Thymus (tissue), 11 donors: ENCODE measurements at regions not wholly inside any gene's neighbourhood (a gene's known extent, or its start where the extent isn't known, plus 50 kb on each side); places are given as distances from the start of the nearest gene placed in this dataset.

Source experiments
- DNase-seq, 9 donors: peaks; one replicate each; pipeline ENCODE4 v3.0.0-alpha.2; 2013; ENCODE audit warnings: low spot score in 9 of 9, low read depth in 6 of 9, missing footprints in 1 of 9
- H3K27ac ChIP-seq, 2 donors: one replicate each; pipeline ENCODE4 v1.5.1; 2013; ENCODE audit warnings: control low read depth in 1 of 2, low read depth in 1 of 2, low read length in 1 of 2, mild to moderate bottlenecking in 1 of 2, moderate library complexity in 1 of 2
- H3K27me3 ChIP-seq, 2 donors: one replicate each; pipeline ENCODE4 v1.5.1; 2013; ENCODE audit warnings: low read length in 1 of 2; ENCODE audit not compliant: control insufficient read depth in 2 of 2, insufficient read depth in 1 of 2
- H3K36me3 ChIP-seq, 2 donors: one replicate each; pipeline ENCODE4 v1.5.1; 2013; ENCODE audit warnings: low read length in 1 of 2, mild to moderate bottlenecking in 1 of 2, moderate library complexity in 1 of 2; ENCODE audit not compliant: control insufficient read depth in 2 of 2, insufficient read depth in 2 of 2
- H3K4me1 ChIP-seq, 2 donors: one replicate each; pipeline ENCODE4 v1.5.1; 2013; ENCODE audit warnings: low read length in 2 of 2; ENCODE audit not compliant: control insufficient read depth in 2 of 2, insufficient read depth in 2 of 2
- H3K4me3 ChIP-seq, 2 donors: one replicate each; pipeline ENCODE4 v1.5.1; 2013; ENCODE audit warnings: low read length in 2 of 2, control low read depth in 1 of 2, mild to moderate bottlenecking in 1 of 2
- H3K9me3 ChIP-seq, 2 donors: one replicate each; pipeline ENCODE4 v1.5.1; 2013; ENCODE audit warnings: low read length in 1 of 2, mild to moderate bottlenecking in 1 of 2; ENCODE audit not compliant: control insufficient read depth in 2 of 2, insufficient read depth in 1 of 2
- WGBS: extraction: QIAGEN DNeasy Blood & Tissue Kit; methylation state at CpG from one replicate; pipeline ENCODE4 v1.1.7; 2013; 5-methylcytosine and 5-hydroxymethylcytosine counted together
- donor health status: healthy.

GRCh38 chr6:76677017-76677416 lies 604.6 kb upstream of the IMPG1 start:
- Histone ChIP-seq H3K27ac (no peak overlapping the region), H3K4me3 (no peak overlapping the region), H3K9me3 (no peaks in the 10 kb centered on the region), H3K27me3 (no peaks in the 10 kb centered on the region), H3K4me1 (no peaks in the 10 kb centered on the region), H3K36me3 (no peaks in the 10 kb centered on the region)
- WGBS = 73% methylated on average over 2 of the region's 2 CpGs
- DNase-seq = no peak

GRCh38 chr6:76671751-76672150 lies 599.3 kb upstream of the IMPG1 start:
- DNase-seq = no peak
- no peaks in the 10 kb centered on the region for H3K27me3 ChIP-seq
- no peaks in the 10 kb centered on the region for H3K4me1 ChIP-seq
- no peaks in the 10 kb centered on the region for H3K36me3 ChIP-seq
- no peak overlapping the region for H3K4me3 ChIP-seq
- WGBS = 80% methylated on average over 4 of the region's 4 CpGs
- H3K9me3 ChIP-seq = no peaks in the 10 kb centered on the region
- H3K27ac ChIP-seq = no peak overlapping the region

GRCh38 chr6:76644231-76644630 lies 571.8 kb upstream of the IMPG1 start:
- WGBS = 93% methylated on average over 1 of the region's 1 CpG
- H3K9me3 ChIP-seq = no peaks in the 10 kb centered on the region

GRCh38 chr6:76639941-76640340 lies 567.5 kb upstream of the IMPG1 start:
- no peaks in the 10 kb centered on the region for H3K4me1 ChIP-seq
- H3K27ac ChIP-seq = no peak overlapping the region
- H3K36me3 ChIP-seq = no peaks in the 10 kb centered on the region
- DNase-seq = no peak
- no peak overlapping the region for H3K4me3 ChIP-seq
- H3K9me3 ChIP-seq = no peaks in the 10 kb centered on the region
- no peaks in the 10 kb centered on the region for H3K27me3 ChIP-seq
- 85% methylated on average over 1 of the region's 1 CpG for WGBS

More at GRCh38 chr6:76644231-76644630, 571.8 kb upstream of the IMPG1 start:
- DNase-seq = no peak
- H3K4me1 ChIP-seq = no peaks in the 10 kb centered on the region
- no peaks in the 10 kb centered on the region for H3K36me3 ChIP-seq
- H3K27ac ChIP-seq = no peak overlapping the region
- no peak overlapping the region for H3K4me3 ChIP-seq
- H3K27me3 ChIP-seq = no peaks in the 10 kb centered on the region

DNA sequence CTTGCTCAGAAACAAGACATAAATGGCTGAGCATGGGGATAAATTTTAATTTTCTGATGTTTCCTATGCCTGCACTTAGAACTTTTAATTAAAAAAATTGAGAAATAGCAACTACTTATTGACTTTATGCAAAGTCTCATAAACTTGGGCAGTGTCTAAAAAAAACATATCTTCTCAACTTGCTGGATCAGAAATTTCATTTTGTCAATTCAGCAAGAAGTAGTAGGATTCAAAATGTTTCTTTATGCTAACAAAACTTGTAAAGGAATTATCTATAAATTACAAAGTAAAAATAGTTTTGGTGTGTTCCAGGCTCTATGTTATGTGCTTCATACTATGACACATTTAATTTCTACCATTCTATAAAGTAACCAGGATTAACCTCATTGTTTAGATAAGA lies 562.2 kb upstream of the IMPG1 start:
- H3K27me3 ChIP-seq = no peaks in the 10 kb centered on the region
- no peaks in the 10 kb centered on the region for H3K4me1 ChIP-seq
- no peaks in the 10 kb centered on the region for H3K36me3 ChIP-seq
- no peak for DNase-seq
- H3K4me3 ChIP-seq = no peak overlapping the region
- no peak overlapping the region for H3K27ac ChIP-seq
- H3K9me3 ChIP-seq = peaks cover 1 to 6% of the 10 kb centered on the region in 2 donors

DNA sequence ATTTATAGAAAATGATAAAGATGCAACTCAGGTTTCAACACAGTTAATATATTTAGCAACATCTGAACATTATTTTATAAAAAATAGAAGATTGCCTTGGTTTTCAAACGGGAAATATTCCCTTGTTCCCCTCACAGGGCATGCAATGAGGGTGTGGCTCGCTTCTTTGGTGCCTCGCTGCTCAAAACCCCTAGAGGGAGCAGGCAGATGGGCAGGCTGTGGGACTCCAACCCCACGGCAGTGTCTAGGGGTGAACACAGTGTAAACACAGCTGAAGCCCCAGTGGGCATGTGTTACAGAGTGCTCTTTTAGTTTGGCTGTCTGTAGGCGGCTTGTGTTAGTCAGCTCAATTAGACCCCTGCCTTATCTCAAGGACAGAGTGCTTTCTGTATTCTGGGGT lies 560.8 kb upstream of the IMPG1 start:
- Histone ChIP-seq H3K27me3 (no peaks in the 10 kb centered on the region), H3K27ac (no peak overlapping the region), H3K36me3 (no peaks in the 10 kb centered on the region), H3K4me3 (no peak overlapping the region), H3K9me3 (peaks cover 1 to 17% of the 10 kb centered on the region in 2 donors), H3K4me1 (no peaks in the 10 kb centered on the region)
- 77% methylated on average over 5 of the region's 5 CpGs for WGBS
- no peak for DNase-seq

DNA sequence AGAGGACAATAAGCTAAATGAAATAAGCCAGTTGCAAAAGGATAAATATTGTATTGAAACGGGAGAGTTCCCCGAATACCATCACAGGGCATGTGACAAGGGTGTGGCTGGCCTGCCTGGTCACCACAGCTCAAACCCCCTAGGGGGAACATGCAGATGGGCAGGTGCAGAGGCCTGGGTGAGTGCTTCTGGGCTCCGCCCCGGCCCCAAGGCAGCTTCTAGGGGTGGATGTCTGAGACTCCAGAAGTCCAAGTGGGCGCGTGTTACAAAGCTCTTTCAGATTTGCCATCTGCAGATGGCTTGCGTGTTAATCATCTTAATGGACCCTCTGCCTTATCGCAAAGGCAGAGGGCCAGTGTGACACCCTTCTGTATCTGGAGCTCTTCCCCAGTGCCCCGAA lies 559.2 kb upstream of the IMPG1 start:
- 93% methylated on average over 9 of the region's 9 CpGs for WGBS
- no peak for DNase-seq
- Histone ChIP-seq H3K9me3 (peaks cover 1 to 17% of the 10 kb centered on the region in 2 donors), H3K4me1 (no peaks in the 10 kb centered on the region), H3K36me3 (no peaks in the 10 kb centered on the region), H3K4me3 (no peak overlapping the region), H3K27me3 (no peaks in the 10 kb centered on the region), H3K27ac (no peak overlapping the region)

DNA sequence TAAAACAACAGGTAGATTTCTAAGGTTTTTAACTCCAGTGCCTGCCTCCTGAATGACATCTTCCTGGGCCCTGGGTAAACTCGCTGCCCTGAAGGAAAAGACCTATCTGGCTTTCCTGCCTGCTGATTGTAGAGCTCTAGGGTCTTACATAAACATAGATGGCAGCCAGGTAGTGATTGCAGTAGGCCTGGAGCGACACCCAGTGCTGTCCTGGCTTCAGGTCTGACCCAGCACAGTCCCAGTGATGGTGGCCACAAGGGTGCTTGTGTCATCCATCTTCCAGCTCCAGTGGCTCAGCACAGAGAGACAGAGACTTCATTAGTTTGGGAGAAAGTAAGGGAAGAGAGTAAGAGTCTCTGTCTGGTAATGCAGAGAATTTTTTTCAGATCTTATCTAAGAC lies 542.9 kb upstream of the IMPG1 start:
- no peaks in the 10 kb centered on the region for H3K36me3 ChIP-seq
- WGBS = 67% methylated on average over 2 of the region's 2 CpGs
- H3K27me3 ChIP-seq = no peaks in the 10 kb centered on the region
- H3K4me3 ChIP-seq = no peak overlapping the region
- H3K27ac ChIP-seq = no peak overlapping the region
- no peaks in the 10 kb centered on the region for H3K9me3 ChIP-seq
- no peaks in the 10 kb centered on the region for H3K4me1 ChIP-seq
- no peak for DNase-seq

GRCh38 chr6:76612954-76613353 lies 540.5 kb upstream of the IMPG1 start:
- H3K4me3 ChIP-seq = no peak overlapping the region
- no peaks in the 10 kb centered on the region for H3K36me3 ChIP-seq
- peaks cover 2 to 5% of the 10 kb centered on the region in 2 donors for H3K9me3 ChIP-seq
- H3K27ac ChIP-seq = no peak overlapping the region
- H3K27me3 ChIP-seq = no peaks in the 10 kb centered on the region
- H3K4me1 ChIP-seq = no peaks in the 10 kb centered on the region
- no peak for DNase-seq
- WGBS = 20% methylated on average over 1 of the region's 1 CpG

DNA sequence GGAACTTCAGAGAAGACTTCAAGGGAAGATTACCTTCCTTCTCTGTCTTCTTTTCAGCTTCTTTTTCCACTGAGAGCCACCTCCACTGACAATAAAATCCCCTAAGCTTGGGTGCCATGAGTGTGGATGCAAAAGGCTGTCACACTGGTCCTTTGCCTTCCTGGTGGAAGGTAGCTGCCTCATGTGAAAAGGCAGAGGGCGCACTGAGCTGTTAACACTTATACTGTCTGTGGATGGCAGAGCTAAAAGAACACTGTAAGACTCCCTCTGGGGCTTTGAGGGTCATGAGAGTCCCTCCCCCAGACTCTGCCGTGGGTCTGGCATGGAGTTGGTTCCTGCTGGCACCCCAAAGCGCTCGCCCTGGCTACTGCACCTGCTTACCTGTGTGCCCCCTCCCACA lies 536.7 kb upstream of the IMPG1 start:
- 93% methylated on average over 4 of the region's 4 CpGs for WGBS
- H3K9me3 ChIP-seq = peaks cover 2 to 5% of the 10 kb centered on the region in 2 donors
- no peak for DNase-seq
- no peaks in the 10 kb centered on the region for H3K36me3 ChIP-seq
- H3K27me3 ChIP-seq = no peaks in the 10 kb centered on the region
- no peak overlapping the region for H3K4me3 ChIP-seq
- no peaks in the 10 kb centered on the region for H3K4me1 ChIP-seq
- H3K27ac ChIP-seq = no peak overlapping the region
